IMR-90 (cell line): ENCODE measurements at regions not wholly inside any gene's neighbourhood (a gene's known extent, or its start where the extent isn't known, plus 50 kb on each side); places are given as distances from the start of the nearest gene placed in this dataset.

Experiments
- ATAC-seq: fragments of 200-7000 bp; cut with Tn5 transposase; 2 replicates; pipeline ENCODE4 v1.9.1; 2020; ENCODE audit warnings: low read depth, mild to moderate bottlenecking, moderate library complexity
- BruUV-seq: library from RNA; stranded (reverse); fragments of 400-500 nt; replicated peaks from 2 replicates; lab custom pipeline; 2021; lab: Mats Ljungman, UMichigan
- CTCF ChIA-PET: fragments of 300-600 bp; formaldehyde crosslinking; extraction: SDS; loops from one replicate; lab custom pipeline; 2021; ENCODE audit warnings: antibody characterized with exemption; lab: Yijun Ruan, JAX
- POLR2A ChIA-PET: fragments of 300-600 bp; sonication (Branson Sonifier 250); formaldehyde crosslinking; loops from one replicate; lab custom pipeline; 2022; ENCODE audit warnings: antibody characterized with exemption; ENCODE audit not compliant: unreplicated experiment; lab: Charles Lee
- DNase-seq: peaks from one replicate; pipeline ENCODE4 v3.0.0; 2013
- H2AFZ ChIP-seq: replicated peaks from 2 replicates; pipeline ENCODE3; 2013; ENCODE audit warnings: low read length, mild to moderate bottlenecking; ENCODE audit not compliant: poor library complexity
- H2AK5ac ChIP-seq: 2 replicates; pipeline ENCODE4 v1.6.1; 2013; ENCODE audit warnings: low read depth, low read length, inconsistent platforms
- H2AK9ac ChIP-seq: replicated peaks from 2 replicates; pipeline ENCODE3; 2013; ENCODE audit warnings: mild to moderate bottlenecking, low read depth, low read length, moderate library complexity; ENCODE audit not compliant: poor library complexity
- H2BK120ac ChIP-seq: 2 replicates; pipeline ENCODE4 v1.6.1; 2013; ENCODE audit warnings: low read depth, low read length, inconsistent platforms
- H2BK15ac ChIP-seq: 3 replicates; pipeline ENCODE4 v1.6.1; 2013; ENCODE audit warnings: low read depth, low read length, inconsistent platforms
- H2BK20ac ChIP-seq: 2 replicates; pipeline ENCODE4 v1.6.1; 2013; ENCODE audit warnings: low read depth, mild to moderate bottlenecking, inconsistent platforms, low read length, moderate library complexity
- H2BK5ac ChIP-seq: 2 replicates; pipeline ENCODE4 v1.6.1; 2013; ENCODE audit warnings: mild to moderate bottlenecking, low read depth, low read length, inconsistent platforms; ENCODE audit not compliant: poor library complexity, severe bottlenecking
- H3K14ac ChIP-seq: replicated peaks from 2 replicates; pipeline ENCODE4 v1.6.1; 2013; ENCODE audit warnings: low read depth, low read length, inconsistent platforms
- H3K18ac ChIP-seq: 2 replicates; pipeline ENCODE4 v1.6.1; 2013; ENCODE audit warnings: low read depth, low read length, control low read depth
- H3K23ac ChIP-seq: 2 replicates; pipeline ENCODE4 v1.6.1; 2013; ENCODE audit warnings: low read depth, low read length, inconsistent platforms
- H3K27ac ChIP-seq: 2 replicates; pipeline ENCODE4 v1.5.1; 2013; ENCODE audit warnings: mild to moderate bottlenecking, control low read depth, low read length; ENCODE audit not compliant: insufficient read depth
- H3K27me3 ChIP-seq: 2 replicates; pipeline ENCODE4 v1.6.1; 2013; ENCODE audit warnings: low read length; ENCODE audit not compliant: control insufficient read depth, insufficient read depth
- H3K36me3 ChIP-seq: 2 replicates; pipeline ENCODE4 v1.6.1; 2013; ENCODE audit warnings: low read length, mixed read lengths; ENCODE audit not compliant: control insufficient read depth, insufficient read depth
- H3K4ac ChIP-seq: 2 replicates; pipeline ENCODE4 v1.6.1; 2013; ENCODE audit warnings: low read depth, low read length, inconsistent platforms
- H3K4me1 ChIP-seq: 2 replicates; pipeline ENCODE4 v1.6.1; 2013; ENCODE audit warnings: low read length, mixed read lengths; ENCODE audit not compliant: control insufficient read depth, insufficient read depth
- H3K4me2 ChIP-seq: 2 replicates; pipeline ENCODE4 v1.6.1; 2013; ENCODE audit warnings: low read depth, mild to moderate bottlenecking, control low read depth, low read length, moderate library complexity
- H3K4me3 ChIP-seq: 2 replicates; pipeline ENCODE4 v1.5.1; 2013; ENCODE audit warnings: low read depth, mild to moderate bottlenecking, control low read depth, low read length, moderate library complexity; ENCODE audit not compliant: insufficient read depth
- H3K56ac ChIP-seq: 2 replicates; pipeline ENCODE4 v1.6.1; 2013; ENCODE audit warnings: low read length, inconsistent platforms; ENCODE audit not compliant: insufficient read depth; ENCODE audit errors: extremely low read depth
- H3K79me1 ChIP-seq, 2 experiments: 2 replicates each; pipeline ENCODE4 v1.6.1; 2013; ENCODE audit warnings: low read length in 2 of 2, inconsistent platforms in 1 of 2, low read depth in 1 of 2
- H3K9ac ChIP-seq: 2 replicates; pipeline ENCODE4 v1.6.1; 2013; ENCODE audit warnings: low read depth, low read length, control low read depth
- H3K9me1 ChIP-seq: 2 replicates; pipeline ENCODE4 v1.6.1; 2013; ENCODE audit warnings: low read length, inconsistent platforms; ENCODE audit not compliant: insufficient read depth
- H3K9me3 ChIP-seq: 2 replicates; pipeline ENCODE4 v1.6.1; 2013; ENCODE audit warnings: low read length; ENCODE audit not compliant: control insufficient read depth, insufficient read depth
- H4K20me1 ChIP-seq: 2 replicates; pipeline ENCODE4 v1.6.1; 2013; ENCODE audit warnings: low read length, inconsistent platforms; ENCODE audit not compliant: insufficient read depth
- H4K5ac ChIP-seq: 2 replicates; pipeline ENCODE4 v1.6.1; 2013; ENCODE audit warnings: mild to moderate bottlenecking, low read depth, low read length, control low read depth
- H4K8ac ChIP-seq, 2 experiments: 2 replicates each; pipeline ENCODE4 v1.6.1; 2013; ENCODE audit warnings: low read depth in 2 of 2, low read length in 2 of 2, control low read depth in 1 of 2, inconsistent platforms in 1 of 2
- H4K91ac ChIP-seq: 2 replicates; pipeline ENCODE4 v1.6.1; 2013; ENCODE audit warnings: low read depth, low read length, inconsistent platforms; ENCODE audit not compliant: insufficient read depth
- BHLHE40 ChIP-seq: fragments of 150-350 bp; IDR thresholded peaks from 2 replicates; pipeline ENCODE4 v1.6.1; 2016; ENCODE audit warnings: mild to moderate bottlenecking, low read depth, low read length
- CHD1 ChIP-seq: IDR thresholded peaks from 2 replicates; pipeline ENCODE4 v1.6.1; 2012; ENCODE audit warnings: low read depth, low read length, improper control_type of control experiment
- FOS ChIP-seq: fragments of 150-350 bp; IDR thresholded peaks from 2 replicates; pipeline ENCODE4 v1.6.1; 2016; ENCODE audit warnings: low read depth, low read length
- MAFK ChIP-seq: IDR thresholded peaks from 2 replicates; pipeline ENCODE4 v1.6.1; 2012; ENCODE audit warnings: low read depth, low read length, improper control_type of control experiment
- MAZ ChIP-seq: IDR thresholded peaks from 2 replicates; pipeline ENCODE4 v1.6.1; 2012; ENCODE audit warnings: low read depth, mild to moderate bottlenecking, low read length, improper control_type of control experiment, moderate library complexity, borderline replicate concordance
- MXI1 ChIP-seq: IDR thresholded peaks from 2 replicates; pipeline ENCODE4 v1.6.1; 2012; ENCODE audit warnings: low read depth, mild to moderate bottlenecking, low read length, moderate library complexity, borderline replicate concordance
- POLR2A ChIP-seq: IDR thresholded peaks from 2 replicates; pipeline ENCODE4 v1.6.1; 2012; ENCODE audit warnings: mild to moderate bottlenecking, low read depth, low read length
- RAD21 ChIP-seq: IDR thresholded peaks from 2 replicates; pipeline ENCODE4 v1.6.1; 2012; ENCODE audit warnings: low read length, improper control_type of control experiment
- RFX5 ChIP-seq: IDR thresholded peaks from 2 replicates; pipeline ENCODE4 v1.8.0; 2012; ENCODE audit warnings: low read depth, mild to moderate bottlenecking, low read length, moderate library complexity
- SMC3 ChIP-seq: fragments of 150-350 bp; IDR thresholded peaks from 2 replicates; pipeline ENCODE4 v1.6.1; 2016; ENCODE audit warnings: low read depth, mild to moderate bottlenecking, antibody characterized with exemption, low read length, moderate library complexity
- WGBS, 2 experiments: methylation state at CpG; one replicate each; pipeline versions ENCODE4 v1.1.5 to v1.1.7; 2013; ENCODE audit warnings: missing lambda C conversion rate in 2 of 2; ENCODE audit not compliant: insufficient read length in 1 of 2; ENCODE audit errors: extremely low coverage in 2 of 2; 5-methylcytosine and 5-hydroxymethylcytosine counted together
- dilution Hi-C: fragments of 300-500 bp; cut with HindIII; formaldehyde crosslinking; loops from one replicate; pipeline ENCODE4 v1.14.3; 2018; ENCODE audit warnings: low sequenced_read_pairs; ENCODE audit not compliant: unreplicated experiment
- in situ Hi-C: fragments of 300-500 bp; cut with MboI; formaldehyde crosslinking; loops from 3 replicates; pipeline ENCODE4 v1.14.3; 2019; ENCODE audit warnings: low sequenced_read_pairs, inconsistent platforms, mixed read lengths
- intact Hi-C: fragments of 100-400 bp; cut with micrococcal nuclease; formaldehyde crosslinking; loops from 2 replicates; pipeline ENCODE4 v1.10.0; 2022
- TF ChIP-seq, protein P1 (sequence below): fragments of 150-350 bp; IDR thresholded peaks from 2 replicates; pipeline ENCODE4 v1.6.1; 2016; ENCODE audit warnings: low read depth, mild to moderate bottlenecking, low read length, moderate library complexity, borderline replicate concordance
- TF ChIP-seq, protein P2 (sequence below): conservative IDR thresholded peaks from 2 replicates; pipeline ENCODE4 v1.5.1; 2012; ENCODE audit warnings: mild to moderate bottlenecking, low read depth, low read length, improper control_type of control experiment

DNA sequence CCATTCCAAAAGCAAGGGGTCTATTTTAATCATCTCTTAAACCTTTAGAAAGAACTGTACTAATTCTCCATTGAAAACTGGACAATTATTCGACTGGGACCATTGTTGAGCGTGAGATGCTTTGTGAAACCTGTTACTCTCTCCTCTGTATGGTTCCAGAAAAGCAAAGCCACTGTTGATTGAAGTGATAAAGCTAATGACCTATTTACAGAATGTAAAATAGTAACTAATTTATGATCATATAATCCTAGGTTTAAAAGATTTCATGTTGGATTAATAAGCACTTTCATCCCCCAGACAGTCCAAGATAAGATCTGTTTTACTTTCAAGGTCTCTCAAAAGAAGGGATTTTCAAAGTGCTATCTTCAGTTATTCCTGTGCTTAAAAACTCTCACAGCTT, 614.5 kb downstream of the TMA16 start:
- Histone ChIP-seq H3K9ac (no peak overlapping the region), H2AFZ (no peak overlapping the region), H3K36me3 (no peaks in the 10 kb centered on the region), H3K79me1 (no peaks in the 10 kb centered on the region), H2BK5ac (no peak overlapping the region), H3K23ac (no peak overlapping the region), H4K91ac (no peak overlapping the region), H4K5ac (no peak overlapping the region), H2AK9ac (no peak overlapping the region), H3K27ac (no peak overlapping the region), H3K18ac (no peak overlapping the region), H3K56ac (no peak overlapping the region), H2AK5ac (no peak overlapping the region), H3K9me1 (no peaks in the 10 kb centered on the region), H3K27me3 (no peaks in the 10 kb centered on the region), H3K4me3 (no peak overlapping the region), H2BK120ac (no peak overlapping the region), H3K4me2 (no peak overlapping the region), H3K14ac (no peak overlapping the region), H2BK20ac (no peak overlapping the region), H4K20me1 (no peaks in the 10 kb centered on the region), H2BK15ac (no peak overlapping the region), H3K9me3 (0 out of 2 replicates have a peak, but pooled peaks cover 2% of the 10 kb centered on the region), H4K8ac (no peak overlapping the region), H3K4me1 (no peaks in the 10 kb centered on the region), H3K4ac (no peak overlapping the region)
- in situ Hi-C loops (no loop called here), intact Hi-C loops (no loop called here), dilution Hi-C loops (no loop called here)
- no CpG with 5 or more reads among the region's 2 CpGs for WGBS, 2 experiments
- no TSS peak for BruUV-seq
- ChIA-PET POLR2A (no interaction called here), CTCF (no interaction called here)
- TF ChIP-seq BHLHE40 (no peak), CHD1 (no peak), RAD21 (no peak), FOS (no peak), RFX5 (no peak), MAZ (no peak), POLR2A (no peak), MXI1 (no peak), MAFK (no peak), SMC3 (no peak)
- TF ChIP-seq, protein P1, sequence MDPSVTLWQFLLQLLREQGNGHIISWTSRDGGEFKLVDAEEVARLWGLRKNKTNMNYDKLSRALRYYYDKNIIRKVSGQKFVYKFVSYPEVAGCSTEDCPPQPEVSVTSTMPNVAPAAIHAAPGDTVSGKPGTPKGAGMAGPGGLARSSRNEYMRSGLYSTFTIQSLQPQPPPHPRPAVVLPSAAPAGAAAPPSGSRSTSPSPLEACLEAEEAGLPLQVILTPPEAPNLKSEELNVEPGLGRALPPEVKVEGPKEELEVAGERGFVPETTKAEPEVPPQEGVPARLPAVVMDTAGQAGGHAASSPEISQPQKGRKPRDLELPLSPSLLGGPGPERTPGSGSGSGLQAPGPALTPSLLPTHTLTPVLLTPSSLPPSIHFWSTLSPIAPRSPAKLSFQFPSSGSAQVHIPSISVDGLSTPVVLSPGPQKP, result no peak
- TF ChIP-seq, protein P2, sequence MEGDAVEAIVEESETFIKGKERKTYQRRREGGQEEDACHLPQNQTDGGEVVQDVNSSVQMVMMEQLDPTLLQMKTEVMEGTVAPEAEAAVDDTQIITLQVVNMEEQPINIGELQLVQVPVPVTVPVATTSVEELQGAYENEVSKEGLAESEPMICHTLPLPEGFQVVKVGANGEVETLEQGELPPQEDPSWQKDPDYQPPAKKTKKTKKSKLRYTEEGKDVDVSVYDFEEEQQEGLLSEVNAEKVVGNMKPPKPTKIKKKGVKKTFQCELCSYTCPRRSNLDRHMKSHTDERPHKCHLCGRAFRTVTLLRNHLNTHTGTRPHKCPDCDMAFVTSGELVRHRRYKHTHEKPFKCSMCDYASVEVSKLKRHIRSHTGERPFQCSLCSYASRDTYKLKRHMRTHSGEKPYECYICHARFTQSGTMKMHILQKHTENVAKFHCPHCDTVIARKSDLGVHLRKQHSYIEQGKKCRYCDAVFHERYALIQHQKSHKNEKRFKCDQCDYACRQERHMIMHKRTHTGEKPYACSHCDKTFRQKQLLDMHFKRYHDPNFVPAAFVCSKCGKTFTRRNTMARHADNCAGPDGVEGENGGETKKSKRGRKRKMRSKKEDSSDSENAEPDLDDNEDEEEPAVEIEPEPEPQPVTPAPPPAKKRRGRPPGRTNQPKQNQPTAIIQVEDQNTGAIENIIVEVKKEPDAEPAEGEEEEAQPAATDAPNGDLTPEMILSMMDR, result no peak
- ATAC-seq (no peak), DNase-seq (no peak)
